DMS 273 treated with DMSO at 0.1 percent for 48 hours (cell line): ENCODE measurements at regions not wholly inside any gene's neighbourhood (a gene's known extent, or its start where the extent isn't known, plus 50 kb on each side); places are given as distances from the start of the nearest gene placed in this dataset.

Source experiments
- DNase-seq: peaks from one replicate; lab custom pipeline; 2025; lab: John Stamatoyannopoulos, UW

DNA sequence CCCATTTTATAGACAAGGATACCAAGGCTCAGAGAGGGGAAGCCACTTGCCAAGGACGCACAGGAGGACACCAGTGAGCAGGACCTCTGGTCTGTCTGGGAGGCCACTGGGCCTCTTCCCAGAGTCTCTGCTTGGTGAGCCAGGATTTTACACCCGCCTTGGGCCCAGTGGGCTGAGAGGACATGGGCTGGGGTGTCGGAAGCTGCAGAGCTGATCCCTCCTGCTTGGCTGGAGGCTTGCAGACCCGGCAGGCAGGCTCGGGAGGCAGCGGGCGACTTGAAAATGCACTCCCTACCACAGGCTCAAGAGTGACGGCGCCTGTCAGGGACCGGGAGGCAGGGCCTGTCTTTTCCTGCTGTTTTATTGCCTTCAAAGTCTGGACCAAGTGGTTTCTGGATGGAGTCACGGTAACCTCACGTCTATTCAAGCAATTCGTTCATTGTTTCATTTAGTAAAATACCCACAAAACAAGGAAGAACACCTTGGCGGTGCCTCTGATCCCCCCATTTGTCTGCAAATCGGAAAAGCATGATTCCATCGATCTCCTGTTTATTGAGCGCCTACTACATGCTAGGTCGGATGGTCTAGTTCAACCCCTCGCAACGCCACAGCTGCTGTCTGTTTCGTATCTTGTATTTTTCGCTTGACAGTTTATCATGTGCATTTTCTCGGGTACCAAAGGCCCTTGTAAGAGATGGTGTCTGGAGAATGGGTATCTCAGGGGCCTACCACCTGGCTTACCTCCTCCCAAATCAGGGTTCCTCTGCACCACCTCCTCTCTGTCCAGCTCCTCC lies 108.1 kb upstream of the IER5L start:
- DNase-seq = no peak

DNA sequence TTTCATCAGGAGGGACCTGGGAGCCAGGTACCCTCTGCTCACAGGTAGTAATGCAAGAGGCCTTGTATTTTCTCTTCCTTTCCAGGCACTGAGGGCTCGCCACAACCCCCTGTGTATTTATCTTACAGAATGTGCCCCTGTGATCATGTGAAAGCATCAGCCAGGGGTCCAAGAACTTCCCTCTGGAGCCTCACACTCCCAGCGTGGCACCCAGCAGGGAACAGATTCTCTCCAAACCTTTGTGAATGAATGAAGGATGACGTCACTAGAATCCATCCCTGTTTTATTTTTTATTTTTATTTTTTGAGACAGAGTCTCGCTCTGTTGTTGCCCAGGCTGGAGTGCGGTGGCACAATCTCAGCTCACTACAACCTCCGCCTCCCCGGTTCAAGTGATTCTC lies 107.3 kb upstream of the IER5L start:
- DNase-seq = no peak

DNA sequence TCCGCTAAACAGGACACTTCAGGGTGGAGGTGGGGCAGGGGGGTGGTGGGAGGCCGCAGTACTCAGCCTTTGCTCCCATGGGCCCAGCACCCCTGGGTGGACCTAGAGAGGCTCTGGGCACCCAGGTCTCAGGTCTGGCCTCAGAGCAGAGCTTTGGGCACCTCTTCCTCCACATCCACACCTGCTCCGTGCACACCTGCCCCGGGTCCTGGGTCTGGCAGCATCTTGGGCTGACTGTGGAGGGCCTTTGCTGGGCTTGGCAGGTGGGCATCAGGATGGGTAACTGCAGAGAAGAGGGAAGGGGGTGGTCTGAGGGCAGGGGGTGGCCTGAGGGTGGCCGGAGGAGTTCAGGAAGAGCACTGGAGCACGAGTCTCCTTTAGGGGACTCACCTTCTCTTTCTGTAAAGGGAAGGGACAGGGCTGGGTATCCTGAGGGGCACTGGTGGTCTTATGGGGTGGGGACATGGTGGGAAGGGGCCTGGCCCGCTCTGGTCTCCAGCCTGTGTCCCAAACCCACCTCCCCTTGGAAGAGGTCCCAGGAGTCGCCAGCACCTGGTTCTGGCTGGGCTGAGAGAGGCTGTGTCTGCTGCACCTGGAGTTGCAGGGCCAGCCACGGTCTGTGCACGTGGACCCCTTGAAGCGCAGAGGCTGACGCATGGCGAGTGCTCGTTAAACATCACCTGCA lies 106.7 kb upstream of the IER5L start:
- DNase-seq = no peak

DNA sequence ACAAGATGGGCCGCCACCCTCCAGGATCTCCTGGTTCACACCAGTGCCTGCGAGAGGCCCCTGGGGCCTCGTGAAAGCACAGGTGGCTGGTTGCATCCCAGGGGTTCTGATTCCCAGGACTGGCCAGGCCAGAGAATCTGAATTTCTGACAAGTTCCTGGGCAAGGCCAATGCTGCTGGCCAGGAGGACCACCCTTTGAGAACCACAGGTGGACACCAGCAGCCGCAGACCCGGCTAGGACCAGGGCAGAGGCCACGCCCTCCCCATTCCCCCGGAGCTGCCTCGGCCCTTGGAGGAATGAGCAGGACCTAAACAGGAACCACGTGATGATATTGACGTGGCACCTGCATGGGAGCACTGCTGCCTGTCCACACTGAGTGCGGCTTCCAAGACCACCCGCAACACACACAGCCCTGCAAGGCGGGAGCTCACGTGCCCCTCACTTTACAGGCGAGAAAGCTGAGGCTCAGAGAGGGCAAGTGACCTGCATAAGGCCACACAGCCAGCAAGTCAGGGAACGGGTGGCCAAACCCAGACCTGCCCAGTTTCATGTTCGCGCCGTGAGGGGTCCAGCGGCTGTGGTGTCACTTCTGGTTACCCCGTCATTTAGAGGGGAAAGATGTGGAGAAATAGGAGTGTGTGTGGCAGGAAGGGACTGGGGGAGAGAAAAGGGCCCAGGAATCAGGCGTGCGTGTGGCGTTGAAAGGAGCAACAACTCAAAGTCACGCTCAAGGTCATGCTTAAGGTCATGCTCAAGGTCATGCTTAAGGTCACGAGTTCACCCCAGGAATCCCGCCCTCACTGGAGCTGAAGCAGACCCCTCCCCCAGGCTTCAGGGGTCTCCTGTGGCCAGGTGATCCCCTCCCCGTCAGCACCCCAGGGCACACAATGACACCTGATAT lies 105.9 kb upstream of the IER5L start:
- DNase-seq = no peak

DNA sequence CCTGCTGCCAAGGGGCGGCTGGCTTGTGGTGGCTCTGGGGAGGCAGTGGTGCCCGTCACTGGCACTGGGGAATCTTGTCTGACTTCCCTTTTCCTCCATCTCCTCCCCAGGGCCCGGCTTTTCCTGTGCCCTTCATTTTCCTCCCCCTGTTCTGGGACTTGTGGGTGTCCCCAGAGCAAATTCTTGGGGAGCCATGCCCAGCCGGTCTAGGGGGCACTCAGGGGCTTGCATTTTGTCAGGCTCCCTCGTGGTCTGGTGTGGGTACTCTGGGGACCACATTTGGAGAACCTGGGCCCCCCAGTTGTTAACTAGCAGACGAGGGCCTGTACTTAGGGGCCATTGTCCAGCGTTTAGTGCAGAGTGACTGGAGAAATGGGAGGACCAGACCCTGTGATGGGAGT lies 105.2 kb upstream of the IER5L start:
- no peak for DNase-seq

DNA sequence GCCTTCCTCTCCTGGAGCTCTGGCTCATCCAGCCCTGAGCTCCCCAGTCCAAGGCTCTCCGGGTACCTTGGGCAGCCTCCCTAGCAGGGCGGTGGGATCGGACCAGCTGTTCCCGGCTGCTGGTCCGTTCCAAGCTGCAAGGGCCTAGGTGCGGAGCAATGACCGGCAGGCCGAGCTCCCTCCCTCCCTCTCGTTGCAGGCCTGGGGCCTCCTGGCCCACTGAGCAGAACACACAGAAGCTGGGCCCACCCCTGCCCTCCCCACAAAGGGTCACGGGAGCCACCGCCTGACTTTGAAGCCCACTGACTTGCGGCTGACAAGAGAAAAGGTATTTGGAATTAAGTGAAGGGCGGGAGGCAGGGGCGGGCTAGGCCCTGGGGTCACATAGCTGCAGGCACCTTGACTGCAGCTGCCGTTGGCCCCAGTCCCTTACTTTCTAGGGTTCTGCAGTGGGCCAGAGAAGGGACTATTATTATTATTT lies 104.7 kb upstream of the IER5L start:
- DNase-seq = no peak

DNA sequence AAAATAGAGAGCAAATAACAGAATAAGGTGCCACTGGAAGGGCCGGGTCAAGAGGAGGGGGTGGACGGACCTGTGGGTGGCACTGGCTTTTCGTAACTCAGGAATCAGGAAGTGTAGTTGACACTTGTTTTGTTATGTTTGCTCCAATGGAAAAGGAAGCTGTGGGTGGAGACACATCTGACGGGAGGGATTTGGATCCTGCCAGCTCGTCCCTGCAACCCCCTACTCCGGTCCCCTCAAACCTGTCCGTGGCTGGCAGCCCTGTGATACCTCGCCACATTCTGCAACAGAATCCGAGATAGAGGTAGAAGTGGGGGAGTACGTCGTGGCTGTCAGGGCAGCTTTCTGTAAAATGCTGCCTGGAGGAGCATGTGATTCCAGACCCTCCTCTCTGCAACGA lies 104.2 kb upstream of the IER5L start:
- no peak for DNase-seq

DNA sequence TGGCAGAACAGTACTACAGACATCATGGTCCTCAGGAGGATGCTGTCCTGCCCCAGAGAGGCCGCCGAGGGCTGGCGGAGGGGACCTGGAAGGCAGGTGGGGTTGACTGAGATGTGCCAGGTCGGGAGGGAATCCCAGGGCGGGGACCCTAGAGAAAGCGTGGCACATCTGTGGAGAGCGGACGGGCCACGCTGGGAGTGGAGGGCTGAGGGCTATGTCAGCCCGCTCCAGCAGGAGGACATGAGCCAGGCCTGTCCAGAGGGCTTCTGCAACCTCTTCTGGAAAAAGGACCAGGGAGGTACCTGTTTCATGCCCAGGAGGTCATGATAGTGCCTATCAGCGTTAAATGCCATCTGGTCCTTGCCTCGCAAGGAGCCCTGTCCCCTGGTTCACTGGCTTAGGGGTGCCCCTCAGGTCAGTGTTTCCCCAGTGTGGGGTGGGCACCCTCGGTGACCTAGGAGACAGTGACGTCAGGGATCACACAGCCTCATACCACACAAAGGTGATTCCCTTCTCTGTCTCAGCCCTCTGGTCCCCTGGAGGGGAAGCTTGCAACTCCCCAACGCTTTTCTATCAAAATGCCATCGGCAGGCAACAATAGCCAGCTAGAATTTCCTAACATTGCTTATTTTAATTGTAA lies 103.6 kb upstream of the IER5L start:
- no peak for DNase-seq

DNA sequence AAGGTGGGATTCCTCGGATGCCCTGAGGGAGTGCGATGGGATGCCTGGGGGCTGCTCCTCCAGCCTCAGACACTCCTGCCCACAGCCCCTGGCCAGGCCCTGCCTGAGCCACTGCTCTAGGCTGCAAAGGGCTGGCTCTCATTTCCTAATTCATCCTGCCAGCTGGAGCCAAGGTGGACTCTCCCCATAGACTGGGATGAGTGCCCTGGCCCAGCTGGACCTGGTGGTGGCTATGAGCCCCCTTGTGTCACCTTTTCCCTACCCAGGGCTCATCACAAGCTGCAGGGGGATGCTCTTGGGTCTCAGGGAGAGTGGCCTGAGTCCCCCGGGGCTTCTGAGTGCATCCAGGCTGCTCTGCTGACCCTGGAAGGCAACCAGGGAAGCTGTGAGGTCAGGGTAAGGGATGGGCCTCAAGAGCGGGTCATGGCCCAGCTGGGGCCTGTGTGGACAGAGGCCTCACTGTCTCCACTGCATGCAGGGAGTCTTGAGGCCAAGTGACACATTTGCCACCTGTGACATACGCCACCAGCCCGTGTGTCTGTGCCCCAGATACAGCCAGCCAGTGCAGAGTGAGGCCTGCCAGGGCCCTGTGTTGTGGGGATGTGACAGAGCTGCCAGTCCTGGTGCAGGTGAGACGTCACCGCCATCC lies 102.7 kb upstream of the IER5L start:
- DNase-seq = no peak

DNA sequence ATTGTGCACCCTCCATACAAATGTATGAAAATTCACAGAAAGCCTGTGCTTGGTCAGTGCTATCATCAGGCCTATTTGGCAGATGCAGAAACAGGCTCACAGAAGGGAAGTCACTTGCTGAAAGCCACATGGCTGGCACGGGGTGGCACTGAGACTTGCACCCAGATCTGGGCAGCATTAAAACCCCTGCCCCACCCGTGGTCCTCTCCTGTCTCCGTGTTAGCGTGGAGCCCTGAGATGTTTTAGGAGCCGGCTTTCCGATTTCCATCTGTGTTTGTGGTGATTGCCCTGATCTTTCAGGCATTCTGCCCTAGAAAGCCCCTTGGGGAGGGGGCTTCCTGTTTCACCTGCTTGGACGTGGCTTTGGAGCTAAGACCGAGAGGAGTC lies 102.2 kb upstream of the IER5L start:
- DNase-seq = no peak

DNA sequence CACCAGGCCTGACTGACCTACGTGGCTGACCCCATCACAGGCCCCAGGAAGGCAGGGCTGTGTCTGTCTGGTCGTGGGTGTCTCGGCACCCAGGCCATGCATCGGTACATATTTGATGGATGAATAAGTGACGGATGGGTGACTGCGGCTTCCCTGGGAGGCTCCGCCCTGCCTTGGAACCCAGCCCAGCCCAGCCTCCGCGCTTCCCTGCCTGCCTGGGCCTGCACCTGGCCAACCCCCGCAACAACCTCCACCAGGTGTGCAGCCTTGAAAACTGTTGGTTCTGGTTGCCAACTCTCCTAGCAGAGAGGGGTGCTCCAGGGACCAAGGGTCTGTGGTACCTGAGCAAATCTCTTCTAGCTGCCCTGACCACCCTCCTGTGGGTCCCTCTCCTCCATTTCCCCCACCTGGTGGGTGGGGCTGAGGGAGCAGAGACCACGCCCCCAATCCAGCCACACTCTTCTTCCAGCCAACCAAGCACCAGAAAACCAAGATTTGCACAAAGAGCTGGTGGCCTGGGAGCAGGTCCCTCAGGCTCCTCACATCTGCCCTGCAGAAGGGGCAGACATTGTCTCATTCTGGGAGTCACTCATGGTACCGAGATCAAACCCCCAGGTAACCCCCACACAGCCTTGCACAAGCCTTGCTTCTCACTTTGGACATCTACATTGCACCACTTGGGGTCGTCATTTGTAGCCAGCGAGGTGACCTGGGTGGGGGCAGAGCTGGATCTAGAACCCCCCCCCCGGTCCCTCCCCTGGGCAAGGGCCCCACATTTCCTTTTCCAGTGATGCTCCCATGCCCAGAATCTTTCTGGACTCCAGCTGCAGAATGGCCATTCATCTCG lies 100.6 kb upstream of the IER5L start:
- DNase-seq = no peak

DNA sequence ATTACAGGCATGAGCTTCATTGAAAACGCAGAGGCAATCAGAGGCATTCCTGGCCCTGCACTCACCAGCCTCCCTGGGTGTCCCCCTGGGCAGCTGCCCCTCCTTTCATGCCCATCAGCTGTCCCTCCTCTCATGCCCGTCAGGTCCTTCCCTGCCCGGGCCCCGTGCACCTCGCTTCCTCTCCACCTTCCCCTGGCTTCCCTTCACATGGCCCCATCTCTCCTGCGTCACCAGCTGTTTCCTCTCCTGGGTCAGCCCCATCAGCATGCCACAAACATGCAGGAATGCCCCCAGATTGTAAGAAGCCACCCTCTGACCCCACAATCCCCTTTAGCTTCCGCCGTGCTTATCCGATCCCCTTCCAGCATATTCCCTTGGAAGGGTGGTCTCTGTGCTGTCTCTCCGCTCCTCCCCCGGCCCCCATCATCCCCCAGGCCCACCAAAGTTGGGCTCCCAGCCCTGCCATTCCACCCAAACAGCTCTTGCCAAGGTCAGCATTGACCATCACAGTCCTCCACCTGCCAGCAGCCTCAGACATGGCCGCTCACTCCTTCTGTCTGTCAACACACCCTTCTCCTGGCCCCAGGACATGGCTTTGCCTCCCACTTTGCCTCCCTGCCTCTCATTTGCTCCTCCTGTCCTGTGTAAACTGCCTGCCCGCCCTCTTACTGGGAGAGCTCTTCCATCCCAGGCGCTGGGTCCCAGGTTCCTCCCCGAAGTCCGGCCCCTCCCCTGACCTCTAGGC lies 98.6 kb upstream of the IER5L start:
- no peak for DNase-seq

DNA sequence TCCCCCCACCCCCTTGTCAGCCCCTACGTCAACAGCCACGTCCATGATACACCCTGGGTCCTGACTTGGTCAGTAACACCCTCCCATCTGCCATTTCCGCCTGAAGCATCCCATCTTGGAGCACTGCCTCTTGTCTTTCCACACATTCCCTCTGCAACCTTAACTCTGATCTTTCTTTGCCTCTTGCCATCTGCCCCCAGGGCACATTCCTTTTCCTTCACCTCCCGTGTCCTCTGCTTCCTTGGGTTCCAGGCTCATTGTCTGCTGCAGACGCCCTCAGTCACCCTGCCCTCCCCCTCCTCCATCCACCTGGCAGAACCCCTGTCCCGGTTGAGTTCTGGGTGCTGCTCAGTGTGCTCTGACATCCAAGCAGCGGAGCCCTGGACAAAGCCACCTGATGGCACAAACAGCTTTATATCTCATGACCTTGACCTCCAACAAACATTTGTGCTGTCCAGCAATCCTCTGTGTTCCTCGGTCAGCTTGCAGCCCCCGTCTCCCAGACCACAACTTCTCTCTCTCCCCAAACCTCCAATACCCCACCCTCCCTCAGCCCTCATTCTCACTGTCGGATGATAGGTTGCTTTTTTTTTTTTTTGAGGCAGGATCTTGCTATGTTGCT lies 97.7 kb upstream of the IER5L start:
- no peak for DNase-seq

DNA sequence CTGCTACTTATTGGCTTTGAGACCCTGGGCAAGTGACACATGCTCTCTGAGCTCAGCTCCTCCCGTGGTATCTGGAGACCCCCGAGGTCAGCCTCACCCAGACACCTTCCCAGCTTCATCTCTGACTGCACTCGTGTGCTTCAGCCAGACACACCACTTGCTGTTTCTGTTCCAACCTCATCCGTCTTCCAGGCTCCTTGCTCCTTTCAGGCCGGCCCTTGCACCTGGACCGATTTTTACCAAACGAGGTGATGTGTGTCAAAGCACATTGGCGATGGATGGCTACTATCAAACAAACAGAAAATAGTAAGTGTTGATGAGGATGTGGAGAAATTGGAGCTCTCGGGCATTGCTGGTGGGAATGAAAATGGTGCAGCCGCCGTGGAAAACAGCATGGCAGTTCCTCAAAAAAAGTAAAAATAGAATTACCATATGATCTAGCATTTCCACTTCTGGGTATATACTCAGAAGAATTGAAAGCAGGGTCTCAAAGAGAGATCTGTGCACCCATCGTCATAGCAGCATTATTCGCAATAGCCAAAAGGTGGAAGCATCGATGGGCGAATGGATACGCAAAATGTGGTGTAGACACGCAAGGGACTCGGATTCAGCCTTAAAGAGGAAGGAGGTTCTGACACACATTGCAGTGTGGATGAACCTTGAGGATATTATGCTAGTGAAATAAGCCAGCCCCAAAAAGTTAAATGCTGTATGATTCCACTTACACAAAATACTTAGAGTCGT lies 96.1 kb upstream of the IER5L start:
- DNase-seq = no peak

DNA sequence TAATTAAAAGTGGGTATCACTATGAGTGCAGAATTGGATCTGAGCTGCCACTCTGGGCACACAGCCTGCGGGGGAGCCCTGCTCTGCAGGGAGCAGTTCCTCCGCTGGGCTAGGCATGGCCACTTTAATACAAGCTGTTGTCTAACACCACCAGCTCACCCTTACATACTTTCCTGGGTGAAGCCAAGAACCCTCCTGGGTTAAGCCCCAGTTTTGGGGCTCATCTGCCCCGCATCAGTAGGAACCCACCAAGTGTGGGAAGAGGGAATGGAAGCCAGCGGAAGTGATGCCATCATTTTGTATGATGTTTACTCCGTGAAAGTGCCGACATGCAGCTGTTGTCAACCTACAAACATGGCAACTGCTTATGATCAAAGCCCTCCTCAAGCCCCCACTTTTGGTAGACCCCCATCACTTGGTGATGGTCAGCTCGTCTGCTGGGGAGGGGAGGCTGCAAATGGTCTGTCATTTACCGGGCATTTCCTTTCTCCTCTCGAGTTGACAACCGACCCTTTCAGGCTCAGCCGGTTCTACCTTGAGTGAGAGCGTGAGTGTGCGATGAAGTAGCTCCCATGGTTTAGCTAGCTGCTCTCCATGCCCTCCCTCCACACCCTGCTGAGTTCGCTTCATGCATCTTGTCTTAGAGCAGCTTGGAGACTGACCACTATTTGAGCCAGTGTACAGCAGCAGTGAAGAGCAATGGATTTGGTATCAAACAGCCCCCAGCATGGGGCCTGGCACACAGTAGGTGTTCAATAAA lies 95.3 kb upstream of the IER5L start:
- DNase-seq = no peak

DNA sequence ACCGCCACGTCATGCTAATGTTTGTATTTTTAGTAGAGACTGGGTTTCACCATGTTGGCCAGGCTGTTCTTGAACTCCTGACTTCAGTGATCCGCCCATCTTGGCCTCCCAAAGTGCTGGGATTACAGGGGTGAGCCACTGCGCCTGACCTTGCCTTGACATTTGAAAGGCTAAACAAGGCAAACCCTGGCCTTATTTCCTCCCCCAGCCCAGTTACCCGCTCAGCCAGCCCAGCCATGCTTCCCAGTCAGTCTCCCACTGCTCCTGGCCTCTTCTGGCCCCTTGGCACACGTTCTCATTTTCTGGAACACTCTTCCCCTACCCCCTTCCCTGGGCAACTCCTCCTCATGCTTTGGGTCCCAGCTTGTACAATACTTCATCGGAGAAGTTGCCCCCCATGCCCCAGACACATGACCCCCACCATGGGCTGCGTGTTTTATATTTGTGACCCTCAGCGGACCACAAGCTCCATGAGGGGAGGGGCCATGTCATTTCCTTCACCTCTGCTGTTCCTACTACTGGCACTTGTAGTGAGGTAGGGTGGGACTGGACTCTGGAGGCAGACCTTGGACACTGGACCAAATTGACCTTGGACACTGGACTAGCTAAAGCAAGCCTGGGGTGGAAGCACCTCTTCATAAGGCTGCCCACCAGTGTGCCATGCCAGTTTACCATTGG lies 94.4 kb upstream of the IER5L start:
- DNase-seq = no peak

DNA sequence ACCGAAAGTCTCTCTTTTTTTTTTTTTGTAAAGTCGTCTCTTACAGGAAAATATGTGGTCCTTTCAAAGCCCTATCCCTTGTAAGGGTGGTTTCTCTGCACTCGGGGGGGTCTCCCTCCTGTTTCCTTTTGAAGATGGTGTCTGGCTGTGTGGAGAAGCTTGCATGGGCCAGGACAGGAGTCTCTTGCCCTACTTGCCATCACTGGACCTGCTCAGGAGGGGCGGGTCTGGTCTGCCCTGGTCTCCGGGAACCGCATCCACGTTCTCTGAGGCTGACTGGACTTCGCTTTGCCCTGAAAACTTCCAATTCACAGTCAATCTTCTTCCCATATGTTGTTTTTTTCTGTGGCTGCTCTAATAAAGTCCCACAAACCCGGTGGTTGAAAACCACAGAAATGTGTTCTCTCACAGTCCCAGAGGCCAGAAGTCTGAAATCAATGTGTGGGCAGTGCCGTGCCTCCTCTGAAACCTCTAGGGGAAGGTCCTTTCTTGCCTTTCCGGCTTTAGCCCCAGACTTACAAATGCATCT lies 92.9 kb upstream of the IER5L start:
- DNase-seq = no peak
